ENCODE measurements at regions not wholly inside any gene's neighbourhood (a gene's known extent, or its start where the extent isn't known, plus 50 kb on each side); places are given as distances from the start of the nearest gene placed in this dataset.
"Not testable (repeated sequence)": the region's sequence is repeated elsewhere in the genome, so short reads cannot be mapped to it uniquely, and the experiment has no call there.

- no peak for TF ChIP-seq CTCF (IDR thresholded peaks at IDR 0.05; ENCODE audit: low read depth, low read length)
- no peak overlapping the region for H3K4me3 ChIP-seq (ENCODE audit: low read depth, low read length)
Measured at GRCh38 chr14:44873536-44873935, 88.2 kb downstream of the KLHL28 start.

GRCh38 chr14:44866770-44867169 is 95.0 kb downstream of the KLHL28 start:
- H3K4me3 ChIP-seq (ENCODE audit: low read depth, low read length): no peak overlapping the region
- no peak for TF ChIP-seq CTCF (IDR thresholded peaks at IDR 0.05; ENCODE audit: low read depth, low read length)

GRCh38 chr14:44866322-44866721 is 95.4 kb downstream of the KLHL28 start:
- TF ChIP-seq CTCF (IDR thresholded peaks at IDR 0.05; ENCODE audit: low read depth, low read length): no peak
- no peak overlapping the region for H3K4me3 ChIP-seq (ENCODE audit: low read depth, low read length)

GRCh38 chr14:44863271-44863670 is 98.5 kb downstream of the KLHL28 start:
- TF ChIP-seq CTCF (IDR thresholded peaks at IDR 0.05; ENCODE audit: low read depth, low read length): no peak
- no peak overlapping the region for H3K4me3 ChIP-seq (ENCODE audit: low read depth, low read length)

GRCh38 chr14:44854114-44854513 is 107.6 kb downstream of the KLHL28 start:
- TF ChIP-seq CTCF (IDR thresholded peaks at IDR 0.05; ENCODE audit: low read depth, low read length): no peak
- no peak overlapping the region for H3K4me3 ChIP-seq (ENCODE audit: low read depth, low read length)

- TF ChIP-seq CTCF (IDR thresholded peaks at IDR 0.05; ENCODE audit: low read depth, low read length): no peak
- H3K4me3 ChIP-seq (ENCODE audit: low read depth, low read length): no peak overlapping the region
Measured at GRCh38 chr14:44847526-44848309, 114.0 kb downstream of the KLHL28 start.

- TF ChIP-seq CTCF (IDR thresholded peaks at IDR 0.05; ENCODE audit: low read depth, low read length): peak; percentile 80
- H3K4me3 ChIP-seq (ENCODE audit: low read depth, low read length): no peak overlapping the region
Measured at GRCh38 chr14:44846232-44846824, 115.4 kb downstream of the KLHL28 start.

GRCh38 chr14:44835928-44836327 is 125.8 kb downstream of the KLHL28 start:
- not testable (repeated sequence) for H3K4me3 ChIP-seq (ENCODE audit: low read depth, low read length)
